ENCODE measurements at regions not wholly inside any gene's neighbourhood (a gene's known extent, or its start where the extent isn't known, plus 50 kb on each side); places are given as distances from the start of the nearest gene placed in this dataset.

- TF ChIP-seq EZH2phosphoT487 (IDR thresholded peaks at IDR 0.05; ENCODE audit: borderline replicate concordance, low read length) (no peak), CTCF (IDR thresholded peaks at IDR 0.05; ENCODE audit: low read depth, low read length, poor library complexity, severe bottlenecking) (no peak)
Observed at GRCh38 chr3:64397573-64397972, 172.3 kb upstream of the PRICKLE2 start.
